ENCODE measurements at regions not wholly inside any gene's neighbourhood (a gene's known extent, or its start where the extent isn't known, plus 50 kb on each side); places are given as distances from the start of the nearest gene placed in this dataset.

DNA sequence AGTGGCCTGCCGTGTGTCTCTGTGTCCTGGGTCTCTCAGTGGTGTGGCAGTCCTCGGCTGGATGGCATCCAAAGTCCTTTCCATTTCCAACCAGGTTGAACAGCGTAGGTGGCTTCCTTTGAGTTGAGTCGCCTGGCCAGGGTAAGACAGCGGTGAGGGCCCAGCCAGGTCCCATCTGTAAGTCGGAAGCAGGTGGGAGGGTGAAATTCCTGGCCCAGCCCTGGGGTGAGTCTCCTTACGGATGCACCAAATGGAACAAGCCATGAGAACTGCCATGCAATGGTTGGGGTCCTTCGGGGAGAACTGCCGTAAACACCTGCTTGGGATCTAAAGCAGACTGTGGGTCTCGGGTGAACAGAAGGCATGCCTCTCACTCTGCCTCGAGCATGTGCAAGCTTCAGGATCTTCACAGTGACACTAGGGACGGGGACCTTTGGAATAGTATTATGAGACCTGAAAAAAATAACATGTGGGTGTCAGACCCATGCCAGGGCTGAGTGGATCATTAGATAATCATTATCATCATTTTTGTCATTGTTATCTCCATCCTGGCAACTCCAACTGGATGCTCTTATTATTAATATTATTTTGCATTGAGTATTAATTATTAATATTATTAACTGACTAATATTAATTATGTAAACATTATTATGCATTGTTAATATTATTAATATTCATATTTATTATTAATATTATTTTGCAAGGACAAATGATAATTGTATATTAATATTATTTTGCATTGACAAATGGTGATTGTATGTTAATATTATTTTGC lies 57.7 kb upstream of the LINC01488 start:
- H3K4me3 ChIP-seq, result no peak overlapping the region
- no peak overlapping the region for H3K27ac ChIP-seq
- no peak for DNase-seq (ENCODE audit: low read depth in 1 of 2, low spot score in 1 of 2)
- no peaks in the 10 kb centered on the region for H3K9me3 ChIP-seq (ENCODE audit: low read depth)
- H3K36me3 ChIP-seq, result no peaks in the 10 kb centered on the region
- TF ChIP-seq, protein P1, sequence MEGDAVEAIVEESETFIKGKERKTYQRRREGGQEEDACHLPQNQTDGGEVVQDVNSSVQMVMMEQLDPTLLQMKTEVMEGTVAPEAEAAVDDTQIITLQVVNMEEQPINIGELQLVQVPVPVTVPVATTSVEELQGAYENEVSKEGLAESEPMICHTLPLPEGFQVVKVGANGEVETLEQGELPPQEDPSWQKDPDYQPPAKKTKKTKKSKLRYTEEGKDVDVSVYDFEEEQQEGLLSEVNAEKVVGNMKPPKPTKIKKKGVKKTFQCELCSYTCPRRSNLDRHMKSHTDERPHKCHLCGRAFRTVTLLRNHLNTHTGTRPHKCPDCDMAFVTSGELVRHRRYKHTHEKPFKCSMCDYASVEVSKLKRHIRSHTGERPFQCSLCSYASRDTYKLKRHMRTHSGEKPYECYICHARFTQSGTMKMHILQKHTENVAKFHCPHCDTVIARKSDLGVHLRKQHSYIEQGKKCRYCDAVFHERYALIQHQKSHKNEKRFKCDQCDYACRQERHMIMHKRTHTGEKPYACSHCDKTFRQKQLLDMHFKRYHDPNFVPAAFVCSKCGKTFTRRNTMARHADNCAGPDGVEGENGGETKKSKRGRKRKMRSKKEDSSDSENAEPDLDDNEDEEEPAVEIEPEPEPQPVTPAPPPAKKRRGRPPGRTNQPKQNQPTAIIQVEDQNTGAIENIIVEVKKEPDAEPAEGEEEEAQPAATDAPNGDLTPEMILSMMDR (IDR thresholded peaks at IDR 0.05; ENCODE audit: low read depth, low read length), result no peak
- no peaks in the 10 kb centered on the region for H3K27me3 ChIP-seq
- H3K4me1 ChIP-seq (ENCODE audit: low read depth), result no peaks in the 10 kb centered on the region

DNA sequence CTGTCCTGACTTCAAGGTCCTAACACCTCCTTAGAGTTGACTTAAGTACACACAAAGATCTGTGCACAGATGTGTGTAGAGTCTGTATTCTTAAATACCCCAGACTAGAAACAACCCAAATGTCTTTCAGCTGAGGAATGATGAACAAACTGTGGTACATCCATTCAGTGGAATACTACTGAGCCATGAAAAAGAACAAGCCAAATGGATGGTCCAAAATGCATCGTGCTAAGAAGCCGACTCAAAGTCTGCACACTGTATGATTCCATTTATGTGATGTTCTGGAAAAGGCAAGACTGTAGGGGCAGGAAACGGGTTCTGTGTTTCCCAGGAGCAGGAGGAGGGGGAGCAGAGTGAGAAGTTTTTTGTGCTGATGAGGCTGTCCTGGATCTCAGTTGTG lies 56.7 kb upstream of the LINC01488 start:
- Histone ChIP-seq H3K9me3 (ENCODE audit: low read depth) (no peaks in the 10 kb centered on the region), H3K36me3 (no peaks in the 10 kb centered on the region), H3K27ac (no peak overlapping the region), H3K4me3 (no peak overlapping the region), H3K4me1 (ENCODE audit: low read depth) (no peaks in the 10 kb centered on the region), H3K27me3 (no peaks in the 10 kb centered on the region)
- DNase-seq (ENCODE audit: low read depth in 1 of 2, low spot score in 1 of 2), result no peak
- TF ChIP-seq, protein P1 (IDR thresholded peaks at IDR 0.05; ENCODE audit: low read depth, low read length), result no peak

DNA sequence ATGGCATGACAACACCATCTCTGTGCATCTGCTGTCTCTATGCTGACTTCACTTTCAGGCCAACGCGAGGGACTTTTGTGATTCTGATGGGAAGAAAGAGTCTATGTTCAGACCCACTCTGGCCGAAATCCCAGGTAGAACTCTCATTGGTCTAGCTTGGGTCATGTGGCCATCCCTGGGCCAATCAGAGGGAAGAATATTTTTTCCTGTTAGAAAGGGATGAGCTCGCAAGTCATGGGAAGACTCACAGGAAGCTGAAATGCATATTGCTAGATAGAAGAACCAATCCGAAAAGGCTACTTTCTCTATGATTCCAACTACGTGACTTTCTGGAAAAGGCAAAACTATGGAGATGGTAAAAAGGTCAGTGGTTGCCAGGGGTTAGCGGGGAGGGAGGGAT lies 56.0 kb upstream of the LINC01488 start:
- DNase-seq (ENCODE audit: low read depth in 1 of 2, low spot score in 1 of 2), result no peak
- H3K4me1 ChIP-seq (ENCODE audit: low read depth), result no peaks in the 10 kb centered on the region
- H3K9me3 ChIP-seq (ENCODE audit: low read depth), result no peaks in the 10 kb centered on the region
- H3K27ac ChIP-seq, result no peak overlapping the region
- H3K27me3 ChIP-seq, result no peaks in the 10 kb centered on the region
- H3K4me3 ChIP-seq, result no peak overlapping the region
- TF ChIP-seq, protein P1 (IDR thresholded peaks at IDR 0.05; ENCODE audit: low read depth, low read length), result no peak
- no peaks in the 10 kb centered on the region for H3K36me3 ChIP-seq

DNA sequence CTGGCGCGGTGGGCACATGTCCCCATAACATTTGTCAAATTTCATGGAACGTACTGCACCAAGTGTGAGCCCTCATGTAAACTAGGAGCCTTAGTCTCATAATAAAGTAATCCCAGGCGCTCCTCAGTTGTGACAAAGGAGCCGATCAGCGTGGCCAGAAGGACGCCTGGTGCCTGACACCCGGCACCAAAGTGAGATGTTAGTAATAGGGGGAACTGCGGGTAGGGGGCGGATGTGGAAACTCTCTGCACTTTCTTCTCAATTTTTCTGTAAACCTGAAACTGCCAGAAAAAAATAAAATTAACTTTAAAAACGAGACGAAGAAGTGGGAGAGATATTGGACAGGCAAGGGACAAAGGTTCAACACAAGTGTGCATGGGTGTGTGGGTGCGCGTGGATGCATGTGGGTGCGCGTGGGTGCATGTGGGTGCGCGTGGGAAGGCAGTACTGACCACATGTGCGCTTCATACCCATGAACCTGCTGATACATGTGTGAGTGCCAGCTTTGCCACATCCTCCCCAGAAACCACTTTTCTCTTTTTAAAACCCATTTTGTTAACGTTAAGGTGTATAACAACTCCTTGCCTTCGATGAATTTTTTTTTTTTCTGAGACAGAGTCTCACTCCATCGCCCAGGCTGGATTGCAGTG lies 55.4 kb upstream of the LINC01488 start:
- H3K27me3 ChIP-seq, result no peaks in the 10 kb centered on the region
- H3K36me3 ChIP-seq, result no peaks in the 10 kb centered on the region
- no peak overlapping the region for H3K27ac ChIP-seq
- TF ChIP-seq, protein P1 (IDR thresholded peaks at IDR 0.05; ENCODE audit: low read depth, low read length), result no peak
- H3K9me3 ChIP-seq (ENCODE audit: low read depth), result no peaks in the 10 kb centered on the region
- H3K4me3 ChIP-seq, result no peak overlapping the region
- no peaks in the 10 kb centered on the region for H3K4me1 ChIP-seq (ENCODE audit: low read depth)
- DNase-seq (ENCODE audit: low read depth in 1 of 2, low spot score in 1 of 2), result no peak

DNA sequence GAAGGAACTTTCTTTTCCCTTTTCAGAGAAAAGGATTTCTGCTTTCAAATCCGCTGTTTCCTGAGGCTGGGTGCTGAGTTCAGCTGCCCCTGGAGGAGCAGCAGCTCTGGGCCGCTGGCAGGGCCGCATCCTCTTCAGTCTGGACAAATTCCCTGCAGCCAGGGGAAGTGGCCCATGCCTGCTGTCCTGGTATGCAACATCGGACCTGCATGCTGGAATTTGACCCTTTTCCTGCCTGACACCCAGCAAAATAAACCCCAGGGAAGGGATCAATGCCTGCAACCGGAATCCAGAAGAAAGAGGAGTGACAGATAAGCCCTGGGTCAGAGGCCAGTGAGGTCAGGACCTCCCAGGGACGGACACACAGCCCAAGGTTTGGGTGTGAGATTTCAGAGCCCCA lies 54.1 kb upstream of the LINC01488 start:
- Histone ChIP-seq H3K27me3 (no peaks in the 10 kb centered on the region), H3K9me3 (ENCODE audit: low read depth) (no peaks in the 10 kb centered on the region), H3K4me1 (ENCODE audit: low read depth) (no peaks in the 10 kb centered on the region), H3K4me3 (no peak overlapping the region), H3K27ac (no peak overlapping the region), H3K36me3 (no peaks in the 10 kb centered on the region)
- TF ChIP-seq, protein P1 (IDR thresholded peaks at IDR 0.05; ENCODE audit: low read depth, low read length), result no peak
- DNase-seq (ENCODE audit: low read depth in 1 of 2, low spot score in 1 of 2), result no peak

All from cardiac muscle cell (in vitro differentiated cells and primary cell).